ENCODE measurements at regions not wholly inside any gene's neighbourhood (a gene's known extent, or its start where the extent isn't known, plus 50 kb on each side); places are given as distances from the start of the nearest gene placed in this dataset.

DNA sequence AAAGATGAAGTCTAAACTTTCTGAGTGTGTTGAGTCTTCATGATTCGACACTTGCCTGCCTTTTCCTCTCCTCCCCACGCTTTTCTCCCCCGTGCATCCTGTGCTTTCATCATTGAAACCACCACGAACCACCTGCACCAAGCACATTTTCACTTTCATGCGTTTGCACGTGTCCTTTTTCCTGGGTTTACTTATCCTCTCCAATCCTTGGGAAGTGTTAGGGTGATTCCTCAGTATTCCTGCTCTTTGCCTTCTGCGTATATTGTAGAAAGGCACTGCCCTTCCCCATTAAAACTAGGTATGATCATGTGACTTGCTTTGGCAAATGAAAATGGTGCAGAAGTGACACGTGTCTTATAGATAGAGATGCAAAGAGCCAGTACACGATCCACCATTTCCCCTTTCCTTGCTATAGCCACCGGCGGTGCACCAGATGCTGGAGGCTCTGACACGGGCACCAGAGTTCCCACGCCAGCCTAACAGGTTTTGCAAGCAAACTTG lies 106.6 kb downstream of the BRMS1L start:
- Histone ChIP-seq H3K4me3 (ENCODE audit: low read depth in 2 of 2, low read length in 2 of 2) (no peak overlapping the region), H3K27ac (ENCODE audit: low read length) (no peak overlapping the region), H3K4me1 (ENCODE audit: control insufficient read depth, insufficient read depth, low read length) (no peaks in the 10 kb centered on the region), H3K9me3 (ENCODE audit: control insufficient read depth, insufficient read depth, low read depth, low read length) (no peaks in the 10 kb centered on the region), H3K36me3 (ENCODE audit: control insufficient read depth, insufficient read depth, low read length) (no peaks in the 10 kb centered on the region; the same call in 1 of the 2 replicates), H3K27me3 (ENCODE audit: control insufficient read depth, insufficient read depth, low read length) (no peaks in the 10 kb centered on the region; the same call in none of the 2 replicates)
- DNase-seq (ENCODE audit: low read depth, low spot score) = no peak
- no peak for ATAC-seq
- TF ChIP-seq POLR2AphosphoS5 (IDR thresholded peaks at IDR 0.05; ENCODE audit: low read depth, low read length) (no peak), TCF7L2 (IDR thresholded peaks at IDR 0.05; ENCODE audit: low read depth, low read length) (no peak), SIN3A (IDR thresholded peaks at IDR 0.05; ENCODE audit: borderline replicate concordance, insufficient read depth, low read depth, low read length) (no peak)
- TF ChIP-seq, protein P1, sequence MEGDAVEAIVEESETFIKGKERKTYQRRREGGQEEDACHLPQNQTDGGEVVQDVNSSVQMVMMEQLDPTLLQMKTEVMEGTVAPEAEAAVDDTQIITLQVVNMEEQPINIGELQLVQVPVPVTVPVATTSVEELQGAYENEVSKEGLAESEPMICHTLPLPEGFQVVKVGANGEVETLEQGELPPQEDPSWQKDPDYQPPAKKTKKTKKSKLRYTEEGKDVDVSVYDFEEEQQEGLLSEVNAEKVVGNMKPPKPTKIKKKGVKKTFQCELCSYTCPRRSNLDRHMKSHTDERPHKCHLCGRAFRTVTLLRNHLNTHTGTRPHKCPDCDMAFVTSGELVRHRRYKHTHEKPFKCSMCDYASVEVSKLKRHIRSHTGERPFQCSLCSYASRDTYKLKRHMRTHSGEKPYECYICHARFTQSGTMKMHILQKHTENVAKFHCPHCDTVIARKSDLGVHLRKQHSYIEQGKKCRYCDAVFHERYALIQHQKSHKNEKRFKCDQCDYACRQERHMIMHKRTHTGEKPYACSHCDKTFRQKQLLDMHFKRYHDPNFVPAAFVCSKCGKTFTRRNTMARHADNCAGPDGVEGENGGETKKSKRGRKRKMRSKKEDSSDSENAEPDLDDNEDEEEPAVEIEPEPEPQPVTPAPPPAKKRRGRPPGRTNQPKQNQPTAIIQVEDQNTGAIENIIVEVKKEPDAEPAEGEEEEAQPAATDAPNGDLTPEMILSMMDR (IDR thresholded peaks at IDR 0.05) = no peak
- TF ChIP-seq, protein P2, sequence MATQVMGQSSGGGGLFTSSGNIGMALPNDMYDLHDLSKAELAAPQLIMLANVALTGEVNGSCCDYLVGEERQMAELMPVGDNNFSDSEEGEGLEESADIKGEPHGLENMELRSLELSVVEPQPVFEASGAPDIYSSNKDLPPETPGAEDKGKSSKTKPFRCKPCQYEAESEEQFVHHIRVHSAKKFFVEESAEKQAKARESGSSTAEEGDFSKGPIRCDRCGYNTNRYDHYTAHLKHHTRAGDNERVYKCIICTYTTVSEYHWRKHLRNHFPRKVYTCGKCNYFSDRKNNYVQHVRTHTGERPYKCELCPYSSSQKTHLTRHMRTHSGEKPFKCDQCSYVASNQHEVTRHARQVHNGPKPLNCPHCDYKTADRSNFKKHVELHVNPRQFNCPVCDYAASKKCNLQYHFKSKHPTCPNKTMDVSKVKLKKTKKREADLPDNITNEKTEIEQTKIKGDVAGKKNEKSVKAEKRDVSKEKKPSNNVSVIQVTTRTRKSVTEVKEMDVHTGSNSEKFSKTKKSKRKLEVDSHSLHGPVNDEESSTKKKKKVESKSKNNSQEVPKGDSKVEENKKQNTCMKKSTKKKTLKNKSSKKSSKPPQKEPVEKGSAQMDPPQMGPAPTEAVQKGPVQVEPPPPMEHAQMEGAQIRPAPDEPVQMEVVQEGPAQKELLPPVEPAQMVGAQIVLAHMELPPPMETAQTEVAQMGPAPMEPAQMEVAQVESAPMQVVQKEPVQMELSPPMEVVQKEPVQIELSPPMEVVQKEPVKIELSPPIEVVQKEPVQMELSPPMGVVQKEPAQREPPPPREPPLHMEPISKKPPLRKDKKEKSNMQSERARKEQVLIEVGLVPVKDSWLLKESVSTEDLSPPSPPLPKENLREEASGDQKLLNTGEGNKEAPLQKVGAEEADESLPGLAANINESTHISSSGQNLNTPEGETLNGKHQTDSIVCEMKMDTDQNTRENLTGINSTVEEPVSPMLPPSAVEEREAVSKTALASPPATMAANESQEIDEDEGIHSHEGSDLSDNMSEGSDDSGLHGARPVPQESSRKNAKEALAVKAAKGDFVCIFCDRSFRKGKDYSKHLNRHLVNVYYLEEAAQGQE (IDR thresholded peaks at IDR 0.05; ENCODE audit: insufficient read depth in 1 of 2, low read depth in 2 of 2, low read length in 1 of 2) = no peak
- intact Hi-C loops (cut with micrococcal nuclease; ENCODE audit: unreplicated experiment) = no loop called here
- ChIA-PET CTCF (no interaction called here), POLR2A (no interaction called here)
- BruUV-seq (replicated peaks) = no TSS peak
- in situ Hi-C loops (cut with HindIII; ENCODE audit: low pct_unique_long_range_greater_than_20kb, low sequenced_read_pairs) = no loop called here

- in situ Hi-C loops (cut with HindIII; ENCODE audit: low pct_unique_long_range_greater_than_20kb, low sequenced_read_pairs) = no loop called here
- CTCF ChIA-PET = no interaction called here
- Histone ChIP-seq H3K4me1 (ENCODE audit: control insufficient read depth, insufficient read depth, low read length) (no peaks in the 10 kb centered on the region), H3K9me3 (ENCODE audit: control insufficient read depth, insufficient read depth, low read depth, low read length) (no peaks in the 10 kb centered on the region), H3K27me3 (ENCODE audit: control insufficient read depth, insufficient read depth, low read length) (no peaks in the 10 kb centered on the region; the same call in none of the 2 replicates), H3K27ac (ENCODE audit: low read length) (no peak overlapping the region), H3K4me3 (ENCODE audit: low read depth in 2 of 2, low read length in 2 of 2) (no peak overlapping the region), H3K36me3 (ENCODE audit: control insufficient read depth, insufficient read depth, low read length) (no peaks in the 10 kb centered on the region; the same call in 1 of the 2 replicates)
- TF ChIP-seq, protein P1 (IDR thresholded peaks at IDR 0.05) = no peak
- no peak for TF ChIP-seq POLR2AphosphoS5 (IDR thresholded peaks at IDR 0.05; ENCODE audit: low read depth, low read length)
- intact Hi-C loops (cut with micrococcal nuclease; ENCODE audit: unreplicated experiment) = no loop called here
- BruUV-seq (replicated peaks) = no TSS peak
- POLR2A ChIA-PET = no interaction called here
- no peak for DNase-seq (ENCODE audit: low read depth, low spot score)
- ATAC-seq = no peak
These were observed 106.0 kb downstream of the BRMS1L start for GRCh38 chr14:35932136-35932535.

Measured in Panc1 (cell line).